Trophoblast cell (in vitro differentiated cells and primary cell): ENCODE measurements at regions not wholly inside any gene's neighbourhood (a gene's known extent, or its start where the extent isn't known, plus 50 kb on each side); places are given as distances from the start of the nearest gene placed in this dataset.

Source experiments
- DNase-seq, 2 donors: peaks; one replicate each; pipeline ENCODE4 v3.0.0-alpha.2; 2016
- H2AFZ ChIP-seq: 2 replicates; pipeline ENCODE4 v1.6.1; 2013; ENCODE audit warnings: low read length, moderate library complexity, mild to moderate bottlenecking; ENCODE audit not compliant: insufficient read depth, poor library complexity
- H2AK5ac ChIP-seq: 2 replicates; pipeline ENCODE4 v1.6.1; 2013; ENCODE audit warnings: mild to moderate bottlenecking, low read length
- H2BK120ac ChIP-seq: 2 replicates; pipeline ENCODE4 v1.6.1; 2013; ENCODE audit warnings: low read length, mild to moderate bottlenecking, moderate library complexity; ENCODE audit not compliant: insufficient read depth, poor library complexity
- H2BK12ac ChIP-seq: 2 replicates; pipeline ENCODE4 v1.6.1; 2013; ENCODE audit warnings: mild to moderate bottlenecking, low read length, moderate library complexity
- H2BK5ac ChIP-seq: 2 replicates; pipeline ENCODE4 v1.6.1; 2013; ENCODE audit warnings: low read length, low read depth, moderate library complexity, mild to moderate bottlenecking; ENCODE audit not compliant: poor library complexity
- H3K14ac ChIP-seq: 2 replicates; pipeline ENCODE4 v1.6.1; 2013; ENCODE audit warnings: mild to moderate bottlenecking, low read length
- H3K18ac ChIP-seq: 2 replicates; pipeline ENCODE4 v1.6.1; 2013; ENCODE audit warnings: mild to moderate bottlenecking, low read length
- H3K23ac ChIP-seq: 2 replicates; pipeline ENCODE4 v1.6.1; 2013; ENCODE audit warnings: low read length
- H3K27ac ChIP-seq: 2 replicates; pipeline ENCODE4 v1.5.1; 2013; ENCODE audit warnings: low read depth, mild to moderate bottlenecking, inconsistent platforms, low read length, moderate library complexity
- H3K27me3 ChIP-seq: 2 replicates; pipeline ENCODE4 v1.6.1; 2013; ENCODE audit warnings: inconsistent platforms, mild to moderate bottlenecking, low read length, moderate library complexity; ENCODE audit not compliant: insufficient read depth
- H3K36me3 ChIP-seq, 2 experiments: 1 replicate in 1 of 2; 2 replicates in 1 of 2; pipeline ENCODE4 v1.6.1; 2013; ENCODE audit warnings: low read length in 2 of 2, mild to moderate bottlenecking in 2 of 2, moderate library complexity in 1 of 2; ENCODE audit not compliant: insufficient read depth in 2 of 2, control insufficient read depth in 1 of 2
- H3K4ac ChIP-seq: 2 replicates; pipeline ENCODE4 v1.6.1; 2013; ENCODE audit warnings: low read depth, mild to moderate bottlenecking, low read length, moderate library complexity
- H3K4me1 ChIP-seq, 2 experiments: 1 replicate in 1 of 2; 2 replicates in 1 of 2; pipeline ENCODE4 v1.6.1; 2013; ENCODE audit warnings: low read length in 2 of 2, mild to moderate bottlenecking in 2 of 2, moderate library complexity in 1 of 2; ENCODE audit not compliant: insufficient read depth in 2 of 2, control insufficient read depth in 1 of 2
- H3K4me2 ChIP-seq: 2 replicates; pipeline ENCODE4 v1.6.1; 2013; ENCODE audit warnings: inconsistent platforms, mild to moderate bottlenecking, low read length, moderate library complexity
- H3K4me3 ChIP-seq: 2 replicates; pipeline ENCODE4 v1.5.1; 2013; ENCODE audit warnings: mild to moderate bottlenecking, low read depth, low read length, inconsistent platforms
- H3K79me1 ChIP-seq: one replicate; pipeline ENCODE4 v1.6.1; 2013; ENCODE audit warnings: low read length
- H3K79me2 ChIP-seq: 2 replicates; pipeline ENCODE4 v1.6.1; 2013; ENCODE audit warnings: low read length, mild to moderate bottlenecking; ENCODE audit not compliant: control insufficient read depth, insufficient read depth, poor library complexity
- H3K9ac ChIP-seq: 2 replicates; pipeline ENCODE4 v1.6.1; 2013; ENCODE audit warnings: mild to moderate bottlenecking, low read length
- H3K9me3 ChIP-seq: 2 replicates; pipeline ENCODE4 v1.6.1; 2013; ENCODE audit warnings: low read depth, mild to moderate bottlenecking, control low read depth, inconsistent platforms, low read length; ENCODE audit not compliant: insufficient read depth
- H4K12ac ChIP-seq: 2 replicates; pipeline ENCODE4 v1.6.1; 2013; ENCODE audit warnings: low read depth, mild to moderate bottlenecking, low read length, moderate library complexity
- H4K8ac ChIP-seq: 2 replicates; pipeline ENCODE4 v1.6.1; 2013; ENCODE audit warnings: low read depth, mild to moderate bottlenecking, low read length, moderate library complexity
- H4K91ac ChIP-seq: one replicate; pipeline ENCODE4 v1.6.1; 2013; ENCODE audit warnings: low read depth, mild to moderate bottlenecking, low read length, moderate library complexity
- WGBS: extraction: QIAGEN DNeasy Blood & Tissue Kit; methylation state at CpG from one replicate; pipeline ENCODE4 v1.1.7; 2013; ENCODE audit warnings: missing lambda C conversion rate; ENCODE audit not compliant: insufficient read length, insufficient coverage; ENCODE audit errors: extremely low coverage; 5-methylcytosine and 5-hydroxymethylcytosine counted together

- Histone ChIP-seq H4K91ac (no peak overlapping the region), H2BK12ac (no peak overlapping the region), H3K36me3 (no peaks in the 10 kb centered on the region), H3K9ac (no peak overlapping the region), H3K79me2 (no peaks in the 10 kb centered on the region), H2AK5ac (no peak overlapping the region), H3K9me3 (no peaks in the 10 kb centered on the region), H2BK5ac (no peak overlapping the region), H3K14ac (no peak overlapping the region), H4K8ac (no peak overlapping the region), H4K12ac (no peak overlapping the region), H3K27me3 (no peaks in the 10 kb centered on the region), H3K18ac (no peak overlapping the region), H2AFZ (no peak overlapping the region), H3K4me1 (peaks cover 0 to 1% of the 10 kb centered on the region in 2 experiments), H3K4me2 (no peak overlapping the region), H3K79me1 (no peaks in the 10 kb centered on the region), H3K23ac (no peak overlapping the region), H3K4me3 (no peak overlapping the region), H2BK120ac (no peak overlapping the region), H3K4ac (no peak overlapping the region), H3K27ac (no peak overlapping the region)
- no CpG with 5 or more reads among the region's 1 CpG for WGBS
- DNase-seq: no peak
Measured at GRCh38 chr7:17207220-17207619, 91.2 kb upstream of the AHR start.

GRCh38 chr7:17209101-17209500 lies 89.4 kb upstream of the AHR start:
- no peak overlapping the region for H3K27ac ChIP-seq
- H3K4ac ChIP-seq: no peak overlapping the region
- no peak overlapping the region for H2BK120ac ChIP-seq
- no peak overlapping the region for H2BK5ac ChIP-seq
- no peaks in the 10 kb centered on the region for H3K79me1 ChIP-seq
- H3K36me3 ChIP-seq: no peaks in the 10 kb centered on the region
- no peaks in the 10 kb centered on the region for H3K79me2 ChIP-seq
- H3K27me3 ChIP-seq: no peaks in the 10 kb centered on the region
- H3K4me2 ChIP-seq: no peak overlapping the region
- H4K8ac ChIP-seq: no peak overlapping the region
- H3K23ac ChIP-seq: no peak overlapping the region
- H3K4me1 ChIP-seq: peaks cover 0 to 1% of the 10 kb centered on the region in 2 experiments
- DNase-seq: no peak
- H4K91ac ChIP-seq: no peak overlapping the region
- WGBS: no CpG with 5 or more reads among the region's 3 CpGs
- H3K9me3 ChIP-seq: no peaks in the 10 kb centered on the region
- no peak overlapping the region for H2AFZ ChIP-seq
- no peak overlapping the region for H3K14ac ChIP-seq
- H2AK5ac ChIP-seq: no peak overlapping the region
- no peak overlapping the region for H3K18ac ChIP-seq
- H2BK12ac ChIP-seq: no peak overlapping the region
- H4K12ac ChIP-seq: no peak overlapping the region
- H3K4me3 ChIP-seq: no peak overlapping the region
- no peak overlapping the region for H3K9ac ChIP-seq

- H3K4me2 ChIP-seq: no peak overlapping the region
- no peaks in the 10 kb centered on the region for H3K36me3 ChIP-seq
- H3K18ac ChIP-seq: no peak overlapping the region
- H3K23ac ChIP-seq: no peak overlapping the region
- no peak overlapping the region for H3K4me3 ChIP-seq
- no peak overlapping the region for H3K14ac ChIP-seq
- H2BK5ac ChIP-seq: no peak overlapping the region
- H2AK5ac ChIP-seq: no peak overlapping the region
- H3K79me1 ChIP-seq: no peaks in the 10 kb centered on the region
- H3K4me1 ChIP-seq: no peaks in the 10 kb centered on the region
- no peak overlapping the region for H4K91ac ChIP-seq
- H3K9ac ChIP-seq: no peak overlapping the region
- no peaks in the 10 kb centered on the region for H3K9me3 ChIP-seq
- no CpG with 5 or more reads among the region's 1 CpG for WGBS
- DNase-seq: no peak
- no peaks in the 10 kb centered on the region for H3K27me3 ChIP-seq
- no peak overlapping the region for H4K8ac ChIP-seq
- no peak overlapping the region for H3K4ac ChIP-seq
- H3K27ac ChIP-seq: no peak overlapping the region
- no peak overlapping the region for H2AFZ ChIP-seq
- H4K12ac ChIP-seq: no peak overlapping the region
- H3K79me2 ChIP-seq: no peaks in the 10 kb centered on the region
- H2BK12ac ChIP-seq: no peak overlapping the region
- H2BK120ac ChIP-seq: no peak overlapping the region
Measured at GRCh38 chr7:17211307-17211836, 87.1 kb upstream of the AHR start.

GRCh38 chr7:17212188-17212587 lies 86.3 kb upstream of the AHR start:
- Histone ChIP-seq H3K36me3 (no peaks in the 10 kb centered on the region), H3K4me2 (no peak overlapping the region), H4K91ac (no peak overlapping the region), H3K27me3 (no peaks in the 10 kb centered on the region), H3K4ac (no peak overlapping the region), H3K14ac (no peak overlapping the region), H3K18ac (no peak overlapping the region), H3K4me3 (no peak overlapping the region), H3K9me3 (no peaks in the 10 kb centered on the region), H4K8ac (no peak overlapping the region), H3K23ac (no peak overlapping the region), H3K9ac (no peak overlapping the region), H4K12ac (no peak overlapping the region), H3K79me1 (no peaks in the 10 kb centered on the region), H2AFZ (no peak overlapping the region), H2AK5ac (no peak overlapping the region), H2BK12ac (no peak overlapping the region), H2BK5ac (no peak overlapping the region), H3K4me1 (no peaks in the 10 kb centered on the region), H3K79me2 (no peaks in the 10 kb centered on the region), H2BK120ac (no peak overlapping the region), H3K27ac (no peak overlapping the region)
- no peak for DNase-seq
